HG03135 (cell line): ENCODE measurements at regions not wholly inside any gene's neighbourhood (a gene's known extent, or its start where the extent isn't known, plus 50 kb on each side); places are given as distances from the start of the nearest gene placed in this dataset.
"Not testable (repeated sequence)": the region's sequence is repeated elsewhere in the genome, so short reads cannot be mapped to it uniquely, and the experiment has no call there.

Source experiments
- ATAC-seq: cut with Tn5 transposase; IDR thresholded peaks from one replicate; pipeline ENCODE4 v1.9.1; 2021; ENCODE audit warnings: mild to moderate bottlenecking, moderate library complexity; ENCODE audit not compliant: unreplicated experiment

DNA sequence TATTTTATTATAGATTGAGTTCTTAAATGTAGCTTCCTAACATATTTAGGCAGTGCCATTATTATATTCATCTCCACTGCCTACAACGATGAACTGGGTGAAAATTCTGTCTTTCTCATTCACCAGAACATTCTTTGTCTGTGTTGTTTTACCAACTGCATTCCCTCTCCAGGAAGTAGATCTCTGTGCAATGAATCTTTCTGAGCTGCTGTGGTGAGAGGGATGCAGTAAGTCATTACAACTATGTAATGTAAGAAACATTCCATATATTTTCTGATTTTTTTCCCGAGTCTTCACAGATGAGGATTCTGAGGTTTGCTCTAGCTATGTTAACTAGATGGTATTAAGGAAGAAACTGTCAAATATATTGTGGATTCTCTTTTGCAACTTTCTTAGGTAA, 811.9 kb upstream of the PCDH7 start:
- ATAC-seq = no peak

GRCh38 chr4:29927895-29928294, 792.3 kb upstream of the PCDH7 start:
- ATAC-seq = no peak

GRCh38 chr4:29948451-29948850, 771.7 kb upstream of the PCDH7 start:
- ATAC-seq = no peak

GRCh38 chr4:29948858-29949257, 771.3 kb upstream of the PCDH7 start:
- no peak for ATAC-seq

DNA sequence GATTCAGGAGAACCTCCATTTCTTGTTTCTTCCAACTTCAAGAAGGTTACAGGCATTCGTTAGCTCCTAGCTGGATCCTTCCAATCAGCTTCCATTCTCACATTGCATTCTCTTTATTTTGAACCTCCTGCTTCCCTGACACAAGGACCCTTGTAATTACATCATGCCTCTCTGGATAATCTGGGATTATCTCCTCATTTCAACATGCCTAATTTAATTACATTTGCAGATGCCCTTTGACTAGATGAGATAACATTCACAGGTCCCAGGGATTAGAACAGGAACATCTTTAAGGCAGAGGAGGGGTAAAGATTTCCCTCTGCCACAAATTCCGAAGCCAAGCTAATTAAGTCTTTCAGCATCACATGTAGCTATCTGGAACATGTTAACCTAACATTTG, 753.8 kb upstream of the PCDH7 start:
- ATAC-seq = no peak

- ATAC-seq = no peak
These were observed 749.5 kb upstream of the PCDH7 start for GRCh38 chr4:29970626-29971025.

- no peak for ATAC-seq
These were observed 748.0 kb upstream of the PCDH7 start for GRCh38 chr4:29972121-29972520.

DNA sequence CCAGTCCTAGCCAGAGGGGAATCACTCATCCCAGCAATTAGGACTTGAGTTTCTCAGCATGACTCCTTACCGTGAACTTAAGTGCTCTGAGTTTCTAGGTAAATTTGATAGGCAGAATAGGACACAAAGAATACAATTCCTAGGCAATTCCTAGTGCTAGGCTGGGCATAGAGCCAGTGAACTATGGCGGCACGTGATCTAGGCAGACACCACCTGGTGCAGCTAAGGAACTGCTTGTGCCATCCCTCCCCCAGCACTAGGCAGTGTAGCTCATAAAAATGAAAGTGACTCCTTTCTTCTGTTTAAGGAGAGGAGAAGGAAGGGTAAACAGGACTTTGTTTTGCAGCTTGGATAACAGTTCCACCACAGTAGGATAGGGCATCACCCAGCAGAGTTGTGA, 736.3 kb upstream of the PCDH7 start:
- ATAC-seq = no peak

GRCh38 chr4:30001628-30002027, 718.5 kb upstream of the PCDH7 start:
- ATAC-seq = no peak

GRCh38 chr4:30002341-30002740, 717.8 kb upstream of the PCDH7 start:
- ATAC-seq = no peak

DNA sequence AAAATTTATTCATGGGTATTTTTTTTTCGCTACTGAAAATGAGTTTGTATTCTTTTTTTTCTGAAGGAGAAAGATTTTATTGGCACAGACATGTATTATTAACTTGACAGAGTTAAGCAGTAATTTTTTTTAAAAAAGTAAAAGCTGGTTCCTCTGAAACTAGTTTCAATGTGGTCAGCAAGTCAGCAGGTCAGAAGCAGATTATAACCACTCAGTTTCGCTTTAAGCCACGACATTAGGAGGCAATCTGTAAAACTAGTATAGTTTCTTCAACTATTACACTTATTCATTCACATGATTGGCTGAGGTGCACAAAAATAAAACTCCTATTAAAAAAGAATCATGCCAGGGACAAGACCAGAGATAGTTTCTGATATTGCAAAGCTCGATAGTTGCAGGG, 714.2 kb upstream of the PCDH7 start:
- ATAC-seq = no peak

GRCh38 chr4:30024526-30024925, 695.6 kb upstream of the PCDH7 start:
- no peak for ATAC-seq

GRCh38 chr4:30028826-30029225, 691.3 kb upstream of the PCDH7 start:
- ATAC-seq = no peak

DNA sequence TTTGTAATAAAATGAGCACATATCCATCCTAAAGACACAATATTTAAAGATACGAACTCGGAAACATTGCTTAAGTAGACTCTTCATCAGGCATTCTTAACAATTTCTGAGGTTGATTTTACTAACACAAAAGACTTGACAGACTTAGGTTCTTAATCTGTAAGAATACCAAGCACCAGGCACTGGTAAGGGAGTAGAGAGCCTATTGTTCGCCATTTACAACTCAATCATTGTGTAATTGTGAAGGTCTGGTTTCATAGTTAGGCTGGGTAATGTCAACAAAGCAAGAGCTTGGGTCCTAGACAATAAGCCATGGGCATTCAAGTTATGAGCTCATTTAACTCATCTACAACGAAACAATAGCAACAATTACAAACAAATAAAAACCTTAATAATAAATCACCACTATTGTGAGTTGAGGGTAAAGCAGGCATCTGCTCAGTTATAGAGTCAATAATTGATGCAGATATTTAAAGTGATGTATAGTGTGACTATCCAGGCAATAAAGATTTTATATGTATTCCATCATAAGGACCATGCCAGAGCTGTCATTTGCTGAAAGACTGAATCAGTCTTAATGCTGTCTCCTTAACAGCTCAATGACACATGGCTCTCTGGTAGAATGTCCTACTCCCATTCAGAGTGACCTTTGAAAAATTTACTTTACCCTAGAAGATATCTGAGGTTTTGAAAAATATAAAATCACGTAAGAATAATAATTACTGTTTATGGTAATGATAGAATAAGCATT, 664.0 kb upstream of the PCDH7 start:
- no peak for ATAC-seq

DNA sequence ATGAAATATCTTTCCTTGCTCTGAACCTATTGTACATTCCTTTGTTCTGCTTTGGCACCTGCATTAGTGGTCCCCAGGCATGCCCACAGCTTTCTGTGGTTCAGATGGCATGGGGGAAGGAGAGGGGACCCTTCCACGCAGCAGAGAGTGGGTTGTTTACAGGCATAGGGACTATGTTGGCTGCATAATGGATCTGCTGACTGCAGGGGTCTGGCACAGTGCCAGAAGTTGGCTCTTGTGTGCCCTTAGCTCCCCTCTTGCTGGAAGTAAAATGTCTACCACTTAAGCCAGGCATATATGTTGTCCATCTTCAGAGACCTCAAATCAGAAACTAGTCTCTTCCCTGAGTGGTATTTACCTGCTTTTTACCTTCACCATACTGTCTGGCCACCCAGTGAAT, 651.9 kb upstream of the PCDH7 start:
- ATAC-seq = no peak

- ATAC-seq = no peak
These were observed 647.0 kb upstream of the PCDH7 start for GRCh38 chr4:30073011-30073710.

GRCh38 chr4:30092420-30093128, 627.6 kb upstream of the PCDH7 start:
- not testable (repeated sequence) for ATAC-seq

DNA sequence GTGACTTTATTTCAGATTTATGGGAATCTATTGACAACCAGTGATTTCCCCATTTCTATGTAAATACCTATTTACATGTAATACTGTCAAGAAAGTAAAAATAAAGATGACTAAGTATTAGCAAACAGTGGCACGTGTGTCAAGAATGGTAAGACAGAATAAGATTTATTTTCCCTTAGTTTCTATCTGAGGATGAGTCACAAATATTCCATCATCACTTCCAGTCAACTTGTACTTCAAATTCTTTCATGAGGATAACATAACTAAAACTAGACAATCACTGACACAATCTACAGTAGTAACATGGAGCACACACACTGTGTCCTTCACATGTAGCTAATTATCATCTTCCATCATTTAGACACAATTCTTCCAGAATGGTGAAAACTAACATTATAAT, 625.3 kb upstream of the PCDH7 start:
- ATAC-seq = no peak

DNA sequence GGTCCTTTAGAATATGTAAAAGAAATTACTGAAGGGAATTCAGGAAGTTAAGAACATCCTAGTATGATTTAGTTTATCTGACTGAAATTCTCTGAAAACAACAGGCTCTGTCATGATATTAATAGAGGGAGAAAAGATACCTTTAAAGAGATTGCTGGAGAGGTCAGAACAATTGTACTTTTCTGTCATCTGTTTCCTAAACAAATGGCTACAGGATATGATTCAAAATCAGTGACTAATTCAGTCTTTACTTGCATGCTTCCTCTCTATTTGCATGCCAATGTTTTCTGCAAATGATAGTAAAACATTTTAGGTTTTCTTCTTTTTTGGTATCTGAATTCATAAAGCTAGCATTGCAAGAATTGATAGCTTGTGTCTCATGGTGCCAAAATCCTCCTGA, 616.7 kb upstream of the PCDH7 start:
- ATAC-seq = no peak

GRCh38 chr4:30116401-30116800, 603.8 kb upstream of the PCDH7 start:
- no peak for ATAC-seq

GRCh38 chr4:30117433-30117832, 602.7 kb upstream of the PCDH7 start:
- no peak for ATAC-seq

DNA sequence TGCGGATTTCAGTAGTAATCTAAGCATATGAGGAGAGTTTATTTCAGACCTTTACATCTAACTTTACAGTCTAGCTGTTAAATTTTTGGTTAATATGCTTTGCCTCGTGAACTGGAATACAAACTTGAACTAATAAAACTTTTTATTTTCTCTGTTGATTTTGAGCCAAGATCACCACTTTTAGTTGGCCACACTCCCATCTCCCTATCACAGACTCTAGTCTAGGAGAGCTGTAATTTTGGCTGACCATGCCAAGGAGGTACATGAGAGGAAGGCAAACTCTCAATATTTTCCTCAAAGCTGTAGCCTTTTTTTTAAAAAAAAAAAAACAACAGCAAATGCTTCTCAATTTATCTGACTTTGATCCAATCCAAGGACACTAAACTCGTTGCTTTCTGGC, 597.5 kb upstream of the PCDH7 start:
- no peak for ATAC-seq
